Retinal pigment epithelial cell (primary cell): ENCODE measurements at regions not wholly inside any gene's neighbourhood (a gene's known extent, or its start where the extent isn't known, plus 50 kb on each side); places are given as distances from the start of the nearest gene placed in this dataset.

Experiments used
- DNase-seq: peaks from one replicate; pipeline ENCODE4 v3.0.0-alpha.2; 2010; ENCODE audit warnings: low read depth
- H3K4me3 ChIP-seq: 2 replicates; pipeline ENCODE4 v1.5.1; 2011; ENCODE audit warnings: mild to moderate bottlenecking, low read length, control low read depth, moderate library complexity
- CTCF ChIP-seq: conservative IDR thresholded peaks from 2 replicates; pipeline ENCODE4 v1.5.1; 2011; ENCODE audit warnings: low read depth, low read length, control low read depth, inconsistent platforms

- no peak for TF ChIP-seq CTCF
- H3K4me3 ChIP-seq, result no peak overlapping the region
- no peak for DNase-seq
Observed at GRCh38 chr6:117810269-117810668, 96.8 kb upstream of the SLC35F1 start.

DNA sequence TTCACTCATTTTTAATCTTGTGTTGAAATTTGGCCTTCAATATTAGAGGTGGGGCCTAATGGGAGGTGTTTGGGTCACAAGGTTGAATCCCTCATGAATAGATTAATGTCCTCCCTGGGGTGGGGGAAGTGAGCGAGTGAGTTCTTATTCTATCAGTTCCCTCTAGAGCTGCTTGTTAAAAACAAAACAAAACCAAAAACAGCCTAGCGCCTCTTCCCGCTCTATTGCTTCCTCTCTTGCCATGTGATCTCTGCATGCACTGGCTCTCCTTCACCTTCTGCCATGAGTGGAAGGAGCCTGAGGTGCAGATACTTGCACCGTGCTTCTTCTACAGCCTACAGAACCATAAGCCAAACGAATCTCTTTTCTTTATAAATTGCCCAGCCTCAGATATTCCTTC lies 89.6 kb upstream of the SLC35F1 start:
- no peak for DNase-seq
- no peak overlapping the region for H3K4me3 ChIP-seq
- TF ChIP-seq CTCF, result no peak

- TF ChIP-seq CTCF, result no peak
- H3K4me3 ChIP-seq, result no peak overlapping the region
- no peak for DNase-seq
Observed at GRCh38 chr6:117817992-117818391, 89.1 kb upstream of the SLC35F1 start.

GRCh38 chr6:117818449-117818848 lies 88.6 kb upstream of the SLC35F1 start:
- DNase-seq, result no peak
- H3K4me3 ChIP-seq, result no peak overlapping the region
- TF ChIP-seq CTCF, result no peak

- H3K4me3 ChIP-seq, result peak overlapping the region; percentile 54
Observed at GRCh38 chr6:117829594-117830319, 77.3 kb upstream of the SLC35F1 start.

DNA sequence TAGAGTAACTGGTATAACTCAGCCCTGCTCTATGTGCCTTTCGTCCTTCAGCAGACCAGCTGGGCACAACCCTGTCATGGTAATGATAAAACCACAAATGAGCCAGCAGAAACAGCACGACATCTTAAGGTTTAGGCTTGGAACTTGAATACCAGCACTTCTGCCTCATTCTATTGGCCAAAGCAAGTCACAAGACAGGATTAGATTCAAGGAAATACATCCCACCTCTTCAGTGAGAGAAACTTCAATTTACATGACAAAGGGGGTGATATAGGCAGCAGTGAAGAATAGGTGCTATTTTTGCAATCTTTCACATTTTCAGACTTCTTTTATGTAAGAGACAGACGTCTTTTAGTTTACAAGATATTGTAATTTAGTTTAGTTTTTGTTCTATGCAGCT lies 69.8 kb upstream of the SLC35F1 start:
- TF ChIP-seq CTCF, result no peak
- no peak for DNase-seq
- no peak overlapping the region for H3K4me3 ChIP-seq

More at GRCh38 chr6:117829594-117830319, 77.3 kb upstream of the SLC35F1 start:
- TF ChIP-seq CTCF, result peak; percentile 65
- peak; percentile 4 for DNase-seq

- DNase-seq, result peak; percentile 19
- H3K4me3 ChIP-seq, result no peak overlapping the region
- TF ChIP-seq CTCF, result peak; percentile 51
Observed at GRCh38 chr6:117840541-117840983, 66.5 kb upstream of the SLC35F1 start.
